GM12874 (cell line): ENCODE measurements at regions not wholly inside any gene's neighbourhood (a gene's known extent, or its start where the extent isn't known, plus 50 kb on each side); places are given as distances from the start of the nearest gene placed in this dataset.

Experiments
- CTCF ChIP-seq: IDR thresholded peaks from 2 replicates; pipeline ENCODE4 v1.5.1; 2011; ENCODE audit warnings: low read depth, mild to moderate bottlenecking, control low read depth, low read length, moderate library complexity; ENCODE audit not compliant: insufficient read depth

GRCh38 chr13:71358218-71358617 lies 508.8 kb downstream of the DACH1 start:
- no peak for TF ChIP-seq CTCF

GRCh38 chr13:71355010-71355409 lies 512.0 kb downstream of the DACH1 start:
- no peak for TF ChIP-seq CTCF

- no peak for TF ChIP-seq CTCF
Observed at GRCh38 chr13:71350886-71351285, 516.1 kb downstream of the DACH1 start.

- TF ChIP-seq CTCF = no peak
Observed at GRCh38 chr13:71339736-71340135, 527.3 kb downstream of the DACH1 start.

GRCh38 chr13:71339005-71339404 lies 528.0 kb downstream of the DACH1 start:
- no peak for TF ChIP-seq CTCF

GRCh38 chr13:71338070-71338469 lies 528.9 kb downstream of the DACH1 start:
- TF ChIP-seq CTCF = no peak

GRCh38 chr13:71327266-71327665 lies 539.7 kb downstream of the DACH1 start:
- no peak for TF ChIP-seq CTCF

GRCh38 chr13:71325556-71325955 lies 541.4 kb downstream of the DACH1 start:
- TF ChIP-seq CTCF = no peak
